Esophagus squamous epithelium (tissue), 5 donors: ENCODE measurements at regions not wholly inside any gene's neighbourhood (a gene's known extent, or its start where the extent isn't known, plus 50 kb on each side); places are given as distances from the start of the nearest gene placed in this dataset.

Experiments used
- DNase-seq: peaks from one replicate; lab custom pipeline; 2025; lab: John Stamatoyannopoulos, UW
- H3K27ac ChIP-seq, 4 donors: fragments of 200-600 bp; sonication (generic); one replicate each; pipeline ENCODE4 v1.5.1; 2016 to 2019; ENCODE audit warnings: mild to moderate bottlenecking in 1 of 4
- H3K27me3 ChIP-seq, 4 donors: fragments of 200-600 bp; sonication (generic); 1 replicate in 3 of 4; 2 replicates in 1 of 4; pipeline versions ENCODE4 v1.5.1 to v1.6.0; 2017 to 2021; ENCODE audit warnings: antibody characterized with exemption in 1 of 4
- H3K36me3 ChIP-seq, 3 donors: fragments of 200-600 bp; sonication (generic); one replicate each; pipeline ENCODE4 v1.5.1; 2016 to 2019
- H3K4me1 ChIP-seq, 3 donors: fragments of 200-600 bp; sonication (generic); one replicate each; pipeline ENCODE4 v1.5.1; 2017 to 2019
- H3K4me3 ChIP-seq, 4 donors: fragments of 200-600 bp; sonication (generic); 1 replicate in 3 of 4; 2 replicates in 1 of 4; pipeline ENCODE4 v1.5.1; 2016 to 2019; ENCODE audit warnings: mild to moderate bottlenecking in 2 of 4, moderate library complexity in 1 of 4
- H3K9me3 ChIP-seq, 3 donors: fragments of 200-600 bp; sonication (generic); one replicate each; pipeline ENCODE4 v1.5.1; 2016 to 2019
- CTCF ChIP-seq, 6 experiments: fragments of 450-650 bp in 4 of 6; fragments of 200-600 bp in 2 of 6; sonication (generic) in 2 of 6; IDR thresholded peaks; one replicate each; pipeline ENCODE4 v1.5.1; 2016 to 2019; ENCODE audit warnings: antibody characterized with exemption in 6 of 6, mild to moderate bottlenecking in 4 of 6, moderate library complexity in 4 of 6
- POLR2A ChIP-seq, 4 donors: fragments of 450-650 bp; IDR thresholded peaks; one replicate each; pipeline ENCODE4 v1.6.1; 2017; ENCODE audit warnings: antibody characterized with exemption in 4 of 4, mild to moderate bottlenecking in 4 of 4, moderate library complexity in 3 of 4
- WGBS, 2 donors: methylation state at CpG; one replicate each; pipeline ENCODE4 v1.1.5; 2018; 5-methylcytosine and 5-hydroxymethylcytosine counted together
- intact Hi-C: fragments of 100-400 bp; cut with DNase I; formaldehyde crosslinking; loops from one replicate; pipeline ENCODE4 v1.15.0; 2022
- donor health status: DM: yes; HTN: yes; CAD: no.

- Histone ChIP-seq H3K27me3 (no peaks in the 10 kb centered on the region), H3K4me1 (no peaks in the 10 kb centered on the region), H3K4me3 (no peak overlapping the region), H3K9me3 (peaks cover 0 to 28% (median 5%) of the 10 kb centered on the region in 3 donors), H3K36me3 (no peaks in the 10 kb centered on the region), H3K27ac (no peak overlapping the region)
- intact Hi-C loops: no loop called here
- no peak for DNase-seq
- WGBS, 2 donors: 79 to 82% methylated on average over 3 of the region's 3 CpGs
- TF ChIP-seq CTCF (IDR thresholded peaks at IDR 0.05) (no peak), POLR2A (IDR thresholded peaks at IDR 0.05) (no peak)
Measured at GRCh38 chr19:23565256-23565655, 121.8 kb downstream of the ZNF675 start.

GRCh38 chr19:23563326-23563725 is 123.7 kb downstream of the ZNF675 start:
- no peak for DNase-seq
- 38 to 56% methylated on average over 1 of the region's 1 CpG for WGBS, 2 donors
- no peak overlapping the region for H3K4me3 ChIP-seq
- TF ChIP-seq POLR2A (IDR thresholded peaks at IDR 0.05): no peak
- TF ChIP-seq CTCF (IDR thresholded peaks at IDR 0.05): no peak
- no peak overlapping the region for H3K27ac ChIP-seq
- H3K9me3 ChIP-seq: peaks cover 0 to 10% (median 0%) of the 10 kb centered on the region in 3 donors
- no peaks in the 10 kb centered on the region for H3K4me1 ChIP-seq
- no peaks in the 10 kb centered on the region for H3K36me3 ChIP-seq
- H3K27me3 ChIP-seq: no peaks in the 10 kb centered on the region
- intact Hi-C loops: no loop called here

GRCh38 chr19:23561341-23561740 is 125.7 kb downstream of the ZNF675 start:
- Histone ChIP-seq H3K36me3 (no peaks in the 10 kb centered on the region), H3K4me1 (no peaks in the 10 kb centered on the region), H3K4me3 (no peak overlapping the region), H3K27me3 (no peaks in the 10 kb centered on the region), H3K27ac (no peak overlapping the region), H3K9me3 (peaks cover 0 to under 1% (median 0%) of the 10 kb centered on the region in 3 donors)
- intact Hi-C loops: no loop called here
- TF ChIP-seq CTCF (IDR thresholded peaks at IDR 0.05) (no peak), POLR2A (IDR thresholded peaks at IDR 0.05) (no peak)
- WGBS, 2 donors: 79 to 96% methylated on average over 2 of the region's 2 CpGs
- DNase-seq: no peak

GRCh38 chr19:23560051-23560450 is 127.0 kb downstream of the ZNF675 start:
- no peak for DNase-seq
- Histone ChIP-seq H3K27me3 (no peaks in the 10 kb centered on the region), H3K9me3 (no peaks in the 10 kb centered on the region), H3K27ac (no peak overlapping the region), H3K36me3 (no peaks in the 10 kb centered on the region), H3K4me1 (no peaks in the 10 kb centered on the region), H3K4me3 (no peak overlapping the region)
- TF ChIP-seq CTCF (IDR thresholded peaks at IDR 0.05): no peak
- no peak for TF ChIP-seq POLR2A (IDR thresholded peaks at IDR 0.05)
- 85 to 86% methylated on average over 2 of the region's 2 CpGs for WGBS, 2 donors
- intact Hi-C loops: no loop called here

GRCh38 chr19:23558541-23558940 is 128.5 kb downstream of the ZNF675 start:
- no peaks in the 10 kb centered on the region for H3K9me3 ChIP-seq
- 56 to 69% methylated on average over 4 of the region's 4 CpGs for WGBS, 2 donors

More at GRCh38 chr19:23558541-23558940, 128.5 kb downstream of the ZNF675 start:
- no peak overlapping the region for H3K4me3 ChIP-seq
- intact Hi-C loops: no loop called here
- no peaks in the 10 kb centered on the region for H3K4me1 ChIP-seq
- no peak for DNase-seq
- H3K27ac ChIP-seq: no peak overlapping the region
- no peaks in the 10 kb centered on the region for H3K27me3 ChIP-seq
- no peaks in the 10 kb centered on the region for H3K36me3 ChIP-seq
- TF ChIP-seq POLR2A (IDR thresholded peaks at IDR 0.05) (no peak), CTCF (IDR thresholded peaks at IDR 0.05) (no peak)
